HepG2 (cell line): ENCODE measurements at regions not wholly inside any gene's neighbourhood (a gene's known extent, or its start where the extent isn't known, plus 50 kb on each side); places are given as distances from the start of the nearest gene placed in this dataset.

Experiments used
- ATAC-seq: fragments of 200-7000 bp; cut with Tn5 transposase; 3 replicates; pipeline ENCODE4 v1.9.1; 2020; ENCODE audit warnings: mild to moderate bottlenecking, moderate library complexity
- BruUV-seq: library from RNA; stranded (reverse); fragments of 400-500 nt; replicated peaks from 2 replicates; lab custom pipeline; 2021; lab: Mats Ljungman, UMichigan
- CTCF ChIA-PET: fragments of 300-600 bp; formaldehyde crosslinking; extraction: SDS; loops from one replicate; lab custom pipeline; 2021; ENCODE audit warnings: low total read pairs, inconsistent platforms, low intra/inter-chr PET ratio; lab: Yijun Ruan, JAX
- POLR2A ChIA-PET: fragments of 350-600 bp; sonication (Branson Sonifier 250); formaldehyde crosslinking; loops from one replicate; lab custom pipeline; 2020; ENCODE audit warnings: antibody characterized with exemption, inconsistent platforms; lab: Yijun Ruan, JAX
- DNase-seq: peaks from one replicate; pipeline ENCODE4 v3.0.0-alpha.2; 2015; ENCODE audit warnings: low spot score
- FAIRE-seq: peaks from 3 replicates; lab custom pipeline; 2011; peaks lifted over from hg19 to GRCh38; lab: Jason Lieb, UNC
- H2AFZ ChIP-seq: one replicate; pipeline ENCODE4 v1.6.1; 2011; ENCODE audit warnings: low read length, inconsistent platforms
- H3K27ac ChIP-seq: fragments of 300-600 bp; 3 replicates; pipeline ENCODE4 v1.8.0; 2011; ENCODE audit warnings: mixed run types, mild to moderate bottlenecking, mixed read lengths, low read length, inconsistent platforms; ENCODE audit not compliant: insufficient read depth; ENCODE audit errors: extremely low read length
- H3K27me3 ChIP-seq, 2 experiments: fragments of 200-600 bp in 1 of 2; 2 replicates in 1 of 2; 3 replicates in 1 of 2; pipeline versions ENCODE4 v1.6.0 to v1.8.0; 2011; ENCODE audit warnings: low read length in 2 of 2, mild to moderate bottlenecking in 2 of 2, moderate library complexity in 2 of 2, inconsistent platforms in 1 of 2; ENCODE audit not compliant: insufficient read depth in 2 of 2, control insufficient read depth in 1 of 2
- H3K36me3 ChIP-seq, 2 experiments: fragments of 200-600 bp in 1 of 2; replicated peaks in 1 of 2; 2 replicates in 1 of 2; 3 replicates in 1 of 2; pipeline versions ENCODE4 v1.5.1 to v1.8.0; 2011; ENCODE audit warnings: low read length in 2 of 2, inconsistent platforms in 1 of 2; ENCODE audit not compliant: insufficient read depth in 2 of 2, control insufficient read depth in 1 of 2
- H3K4me1 ChIP-seq: 2 replicates; pipeline ENCODE4 v1.5.1; 2012; ENCODE audit warnings: low read length, inconsistent platforms; ENCODE audit not compliant: insufficient read depth
- H3K4me2 ChIP-seq: 2 replicates; pipeline ENCODE4 v1.6.0; 2011; ENCODE audit warnings: low read depth, low read length, inconsistent platforms
- H3K4me3 ChIP-seq, 3 experiments: fragments of 200-600 bp in 1 of 3; sonication (generic), shearing (Covaris generic) in 1 of 3; replicated peaks in 1 of 3; 2 replicates each; pipeline ENCODE4 v1.5.1; 2011 to 2016; ENCODE audit warnings: low read length in 3 of 3, inconsistent platforms in 2 of 3, low read depth in 2 of 3, mild to moderate bottlenecking in 2 of 3, control low read depth in 1 of 3, mixed read lengths in 1 of 3; ENCODE audit not compliant: insufficient read depth in 1 of 3
- H3K79me2 ChIP-seq: one replicate; pipeline ENCODE4 v1.6.1; 2011; ENCODE audit warnings: low read length, inconsistent platforms; ENCODE audit not compliant: insufficient read depth
- H3K9ac ChIP-seq: 2 replicates; pipeline ENCODE4 v1.6.0; 2011; ENCODE audit warnings: mild to moderate bottlenecking, low read depth, low read length, inconsistent platforms; ENCODE audit not compliant: insufficient read depth
- H3K9me3 ChIP-seq: 2 replicates; pipeline ENCODE4 v1.5.1; 2012; ENCODE audit warnings: mild to moderate bottlenecking, low read length
- H4K20me1 ChIP-seq: 2 replicates; pipeline ENCODE4 v1.6.0; 2011; ENCODE audit warnings: inconsistent platforms, mild to moderate bottlenecking, low read length, moderate library complexity; ENCODE audit not compliant: insufficient read depth
- ARID4A ChIP-seq: sonication (generic); formaldehyde crosslinking; IDR thresholded peaks from 2 replicates; pipeline ENCODE4 v1.5.0; 2020; ENCODE audit warnings: mild to moderate bottlenecking, missing genetic modification reagents, borderline replicate concordance
- CREB1 ChIP-seq, 2 experiments: fragments of 450-650 bp in 1 of 2; IDR thresholded peaks; 2 replicates each; pipeline ENCODE4 v1.6.1; 2016 to 2017; ENCODE audit warnings: control low read depth in 1 of 2, mild to moderate bottlenecking in 1 of 2, missing compliant biosample characterization in 1 of 2, missing genetic modification characterization in 1 of 2
- EZH2 ChIP-seq: conservative IDR thresholded peaks from 2 replicates; pipeline ENCODE4 v1.6.1; 2012; ENCODE audit warnings: mild to moderate bottlenecking, low read depth, low read length, moderate library complexity
- FUBP1 ChIP-seq: sonication (generic); formaldehyde crosslinking; IDR thresholded peaks from 2 replicates; pipeline ENCODE4 v1.5.1; 2020; ENCODE audit warnings: missing genetic modification reagents, mild to moderate bottlenecking, borderline replicate concordance
- HOXD1 ChIP-seq: sonication (generic); formaldehyde crosslinking; IDR thresholded peaks from 2 replicates; pipeline ENCODE4 v1.5.0; 2020; ENCODE audit warnings: missing genetic modification reagents
- SOX5 ChIP-seq: IDR thresholded peaks from 2 replicates; pipeline ENCODE4 v1.6.1; 2016; ENCODE audit warnings: borderline replicate concordance
- SP5 ChIP-seq: IDR thresholded peaks from 2 replicates; pipeline ENCODE4 v1.6.1; 2016; ENCODE audit warnings: low read depth, borderline replicate concordance
- TCF12 ChIP-seq, 2 experiments: fragments of 450-650 bp in 1 of 2; sonication (generic) in 1 of 2; formaldehyde crosslinking in 1 of 2; IDR thresholded peaks; 2 replicates each; pipeline versions ENCODE4 v1.6.1 to v1.8.0; 2017 to 2022; ENCODE audit warnings: antibody characterized with exemption in 1 of 2, mild to moderate bottlenecking in 1 of 2, missing genetic modification reagents in 1 of 2, moderate library complexity in 1 of 2
- TFDP2 ChIP-seq: sonication (generic); formaldehyde crosslinking; IDR thresholded peaks from 2 replicates; pipeline ENCODE4 v1.4.0; 2020; ENCODE audit warnings: missing genetic modification reagents
- YEATS4 ChIP-seq: sonication (generic); formaldehyde crosslinking; IDR thresholded peaks from 2 replicates; pipeline ENCODE4 v1.4.0; 2020; ENCODE audit warnings: missing genetic modification reagents, borderline replicate concordance
- ZNF441 ChIP-seq: sonication (generic); formaldehyde crosslinking; IDR thresholded peaks from 2 replicates; pipeline ENCODE4 v1.7.0; 2021; ENCODE audit warnings: missing genetic modification reagents, borderline replicate concordance
- ZNF451 ChIP-seq: sonication (generic); formaldehyde crosslinking; IDR thresholded peaks from 2 replicates; pipeline ENCODE4 v1.5.0; 2020; ENCODE audit warnings: mild to moderate bottlenecking, missing genetic modification reagents
- ZNF543 ChIP-seq: sonication (generic); formaldehyde crosslinking; IDR thresholded peaks from 2 replicates; pipeline ENCODE4 v1.4.0; 2020; ENCODE audit warnings: mild to moderate bottlenecking, missing genetic modification reagents
- WGBS: methylation state at CpG from one replicate; pipeline ENCODE4 v1.1.6; 2017; ENCODE audit warnings: low lambda C conversion rate; 5-methylcytosine and 5-hydroxymethylcytosine counted together
- in situ Hi-C: cut with HindIII; loops from 2 replicates; pipeline ENCODE4 v1.10.0; 2017; ENCODE audit warnings: low pct_unique_long_range_greater_than_20kb; ENCODE audit not compliant: extremely low pct_ligation_motif_present
- intact Hi-C: fragments of 100-400 bp; cut with micrococcal nuclease; formaldehyde crosslinking; loops from one replicate; pipeline ENCODE4 v1.10.0; 2022; ENCODE audit not compliant: unreplicated experiment

GRCh38 chr5:98416541-98416940 lies 356.9 kb upstream of the RGMB start (continued):
- TF ChIP-seq SP5 (CRISPR knock-in tag), result no peak
- no peak for TF ChIP-seq HOXD1 (CRISPR knock-in tag)
- TF ChIP-seq ARID4A (CRISPR knock-in tag), result no peak
- no peak for TF ChIP-seq ZNF451 (CRISPR knock-in tag)
- no peak for TF ChIP-seq ZNF543
- TF ChIP-seq ZNF441 (CRISPR knock-in tag), result no peak
- no peak for TF ChIP-seq TCF12 (IDR thresholded peaks at IDR 0.05)
- no peak for TF ChIP-seq TCF12 (CRISPR knock-in tag; IDR thresholded peaks at IDR 0.05)
- no peak for TF ChIP-seq YEATS4
- TF ChIP-seq EZH2, result no peak
- TF ChIP-seq SOX5 (CRISPR knock-in tag), result no peak
- no peak for TF ChIP-seq CREB1 (IDR thresholded peaks at IDR 0.05)
- no peak for TF ChIP-seq CREB1 (CRISPR knock-in tag; IDR thresholded peaks at IDR 0.05)

- H3K4me2 ChIP-seq, result no peak overlapping the region
- 0% methylated on average over 1 of the region's 1 CpG for WGBS
- in situ Hi-C loops, result no loop called here
- no peak overlapping the region for H3K27ac ChIP-seq
- ChIA-PET CTCF (no interaction called here), POLR2A (no interaction called here)
- DNase-seq, result no peak
- no peak overlapping the region for H3K9ac ChIP-seq
- H3K36me3 ChIP-seq, result no peaks in the 10 kb centered on the region
- TF ChIP-seq TFDP2 (CRISPR knock-in tag) (no peak), FUBP1 (CRISPR knock-in tag) (no peak)
- H3K4me1 ChIP-seq, result no peaks in the 10 kb centered on the region
- no peaks in the 10 kb centered on the region for H4K20me1 ChIP-seq
- H3K9me3 ChIP-seq, result no peaks in the 10 kb centered on the region
- intact Hi-C loops, result no loop called here
- no peak overlapping the region for H2AFZ ChIP-seq
- no peaks in the 10 kb centered on the region for H3K27me3 ChIP-seq
- H3K79me2 ChIP-seq, result no peaks in the 10 kb centered on the region
- no peak for FAIRE-seq
- no peak overlapping the region for H3K4me3 ChIP-seq
- no peak for ATAC-seq
- BruUV-seq, result no TSS peak
These were observed 353.6 kb upstream of the RGMB start for GRCh38 chr5:98419825-98420224.
